Activated CD4-positive, alpha-beta T cell treated with anti-CD3 and anti-CD28 coated beads for 48 hours (primary cell): ENCODE measurements at regions not wholly inside any gene's neighbourhood (a gene's known extent, or its start where the extent isn't known, plus 50 kb on each side); places are given as distances from the start of the nearest gene placed in this dataset.

Experiments
- DNase-seq: peaks from one replicate; pipeline ENCODE4 v3.0.0-alpha.2; 2020

GRCh38 chr12:116404913-116405611 lies 127.6 kb upstream of the MED13L start:
- DNase-seq, result no peak

DNA sequence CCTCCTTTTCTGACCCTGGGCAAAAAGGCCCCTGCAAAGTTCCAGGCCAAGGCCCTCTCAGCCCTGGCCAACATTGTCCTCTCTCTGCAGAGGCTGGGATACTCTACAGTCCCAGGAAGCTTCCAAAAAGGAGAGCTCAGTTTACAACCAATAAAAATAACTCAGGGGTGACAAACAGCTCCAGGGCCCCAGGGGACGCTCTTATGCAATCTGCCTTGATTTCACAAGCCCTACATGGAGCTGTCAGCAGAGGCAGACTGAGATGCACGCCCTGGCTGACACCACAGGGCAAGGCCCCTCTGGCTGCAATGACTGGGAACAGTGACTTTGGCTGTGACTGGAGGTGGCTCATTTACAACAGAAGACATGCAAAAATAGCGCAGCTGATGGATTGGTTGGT lies 129.0 kb upstream of the MED13L start:
- no peak for DNase-seq

DNA sequence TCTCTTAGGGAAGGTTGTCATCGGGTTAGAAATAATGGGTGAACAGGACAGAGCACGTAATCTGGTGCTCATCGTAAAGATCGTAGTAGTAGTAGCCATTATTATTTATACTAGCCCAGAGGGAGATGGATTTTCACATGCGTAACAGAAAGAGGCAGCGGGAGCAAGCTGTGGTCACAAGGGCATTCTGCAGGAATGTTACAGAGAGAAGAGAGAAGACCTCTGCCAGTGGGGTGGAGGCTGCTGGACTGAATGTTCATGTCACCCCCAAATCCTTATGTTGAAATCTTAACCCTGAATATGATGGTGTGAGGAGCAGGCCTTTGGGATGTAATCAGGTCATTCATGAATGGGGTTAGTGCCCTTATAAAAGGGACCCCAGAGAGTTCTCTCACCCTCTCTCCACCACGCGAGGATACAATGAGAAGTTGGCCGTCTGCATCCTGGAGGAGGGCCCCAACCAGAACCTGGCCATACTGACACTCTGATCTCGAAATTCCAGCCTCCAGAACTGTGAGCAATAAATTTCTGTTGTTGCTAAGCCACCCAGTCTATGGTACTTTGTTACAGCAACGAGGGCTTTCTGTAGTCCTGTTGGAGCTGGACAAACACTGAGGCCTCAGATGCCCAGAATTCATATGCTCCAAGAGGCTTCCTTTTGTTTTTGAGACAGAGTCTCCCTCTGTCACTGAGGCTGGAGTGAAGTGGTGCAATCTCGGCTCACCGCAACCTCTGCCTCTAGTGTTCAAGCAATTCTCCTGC lies 131.2 kb upstream of the MED13L start:
- no peak for DNase-seq

- DNase-seq, result no peak
Observed at GRCh38 chr12:116411977-116412376, 134.5 kb upstream of the MED13L start.

DNA sequence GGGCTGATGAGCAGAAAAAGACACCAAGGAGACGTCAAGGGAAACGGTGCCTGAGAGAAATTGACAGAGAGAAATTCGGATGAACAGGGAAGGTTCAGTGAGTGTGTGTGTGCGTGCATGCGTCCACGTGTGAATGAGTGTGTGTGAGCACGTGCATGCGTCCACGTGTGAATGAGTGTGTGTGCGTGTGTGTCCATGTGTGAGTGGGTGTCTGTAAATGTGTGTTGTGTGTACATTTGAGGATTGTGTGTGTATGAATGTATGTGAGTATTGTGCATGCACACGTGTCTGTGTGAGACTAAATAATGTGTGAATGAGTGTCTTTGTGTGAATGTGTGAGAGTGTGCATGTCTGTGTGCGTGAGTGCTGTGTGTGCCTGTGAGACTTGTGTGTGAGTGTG lies 137.4 kb upstream of the MED13L start:
- DNase-seq, result no peak

DNA sequence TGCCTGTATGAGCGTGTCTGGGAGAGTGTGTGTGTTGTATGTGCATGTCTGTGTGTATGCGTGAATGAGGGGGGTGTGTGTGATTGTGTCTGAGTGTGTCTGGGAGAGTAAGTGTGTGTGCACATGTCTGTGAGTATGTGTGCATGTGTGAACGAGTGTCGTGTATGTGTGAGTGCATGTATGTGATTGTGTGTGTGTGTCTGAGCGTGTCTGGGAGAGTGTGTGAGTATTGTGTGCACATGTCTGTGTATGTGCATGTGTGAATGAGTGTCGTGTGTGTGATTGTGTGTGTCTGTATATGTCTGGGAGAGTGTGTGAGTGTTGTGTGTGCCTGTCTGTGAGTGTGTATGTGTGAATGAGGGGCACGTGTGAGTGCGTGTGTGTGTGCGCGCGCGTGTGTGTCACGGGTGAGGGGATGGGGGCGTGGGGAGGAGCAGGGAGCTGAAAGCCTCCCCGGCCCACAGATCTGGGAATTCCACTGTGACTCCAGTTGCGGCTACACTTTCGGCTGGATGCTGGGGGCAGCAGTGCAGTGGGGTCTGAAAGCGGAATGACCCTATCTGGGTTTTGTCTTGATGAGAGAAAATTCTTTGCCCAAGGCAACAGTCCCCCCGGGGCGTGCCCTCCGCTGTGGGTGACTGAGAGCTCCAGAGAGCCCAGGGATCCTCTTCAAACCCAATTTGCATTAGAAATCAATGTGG lies 138.1 kb upstream of the MED13L start:
- DNase-seq, result no peak

- no peak for DNase-seq
Observed at GRCh38 chr12:116416166-116416565, 138.7 kb upstream of the MED13L start.

DNA sequence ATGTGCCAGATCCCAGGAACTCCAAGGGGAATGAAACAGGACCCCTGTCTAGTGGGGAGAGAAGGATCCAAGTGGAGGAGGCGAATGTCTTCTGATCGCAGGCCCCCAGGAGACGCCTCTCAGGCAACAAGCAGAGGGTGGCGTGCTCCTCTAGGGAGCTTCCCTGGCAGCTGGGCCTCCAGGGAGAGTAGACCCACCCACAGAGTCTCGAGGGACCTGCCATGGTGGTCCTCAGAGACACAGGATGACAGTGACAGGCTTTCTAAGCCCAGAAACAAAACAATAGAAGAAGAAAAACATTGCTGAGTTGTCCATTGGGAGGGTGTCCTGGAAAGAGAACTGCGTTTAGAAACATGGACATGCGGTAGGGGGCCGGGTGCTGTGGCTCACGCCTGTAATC lies 140.6 kb upstream of the MAP1LC3B2 start:
- no peak for DNase-seq

- no peak for DNase-seq
Observed at GRCh38 chr12:116420227-116420880, 138.8 kb upstream of the MAP1LC3B2 start.

DNA sequence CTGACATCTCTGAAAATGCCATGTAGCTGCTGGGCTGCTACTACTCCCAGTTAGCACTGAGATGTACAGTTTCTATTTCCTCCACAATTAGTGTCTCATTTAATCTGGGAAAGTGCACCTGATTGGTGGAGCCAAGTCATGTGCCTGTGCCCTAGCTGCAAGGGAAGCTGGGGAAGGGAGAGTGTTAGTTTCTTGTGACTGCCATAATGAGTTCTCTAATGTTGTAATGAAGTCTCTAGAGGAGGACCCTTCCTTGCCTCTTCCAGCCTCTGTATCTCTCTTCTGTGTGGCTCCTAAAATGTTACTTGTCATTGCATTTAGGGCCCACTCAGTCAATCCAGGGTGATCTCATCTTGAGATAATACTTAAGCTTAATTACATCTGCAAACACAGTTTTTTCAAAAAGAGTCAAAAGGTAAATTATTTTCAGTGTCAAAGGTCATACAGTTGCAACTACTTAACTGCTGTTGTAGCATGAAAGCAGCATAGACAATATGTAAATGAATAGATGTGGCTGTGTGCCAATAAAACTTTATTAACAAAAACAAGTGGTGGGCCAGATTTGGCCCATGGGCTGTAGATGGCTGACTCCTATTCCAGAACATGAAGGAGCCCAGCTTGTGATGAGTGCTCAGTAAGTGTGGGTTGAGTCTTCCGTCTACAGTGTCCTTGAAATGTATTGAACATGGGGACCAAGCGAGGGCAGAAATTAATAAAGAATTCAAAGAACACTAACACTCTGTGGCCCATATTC lies 137.2 kb upstream of the MAP1LC3B2 start:
- no peak for DNase-seq

DNA sequence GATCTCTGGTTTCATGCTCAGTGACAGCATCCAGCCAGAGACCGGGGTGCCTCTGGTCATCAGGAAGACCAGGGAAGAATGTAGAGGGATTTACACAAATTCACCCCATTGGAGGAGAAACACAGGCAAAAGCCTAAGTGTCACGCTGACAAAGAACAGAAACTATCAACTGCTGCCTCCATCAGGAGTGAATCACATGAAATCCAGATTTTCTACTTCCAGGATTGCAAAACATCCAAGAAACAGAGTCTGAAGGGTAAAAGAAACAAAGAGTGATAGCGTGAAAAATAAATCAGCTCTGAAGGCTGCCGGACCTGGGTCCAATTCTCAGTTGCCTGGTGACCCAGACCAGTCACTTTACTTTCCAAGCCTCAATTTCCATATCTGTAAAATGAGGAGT lies 136.1 kb upstream of the MAP1LC3B2 start:
- DNase-seq, result no peak

- DNase-seq, result no peak
Observed at GRCh38 chr12:116425256-116426193, 133.7 kb upstream of the MAP1LC3B2 start.

GRCh38 chr12:116426391-116427136 lies 132.6 kb upstream of the MAP1LC3B2 start:
- no peak for DNase-seq

GRCh38 chr12:116427200-116427930 lies 131.8 kb upstream of the MAP1LC3B2 start:
- no peak for DNase-seq

DNA sequence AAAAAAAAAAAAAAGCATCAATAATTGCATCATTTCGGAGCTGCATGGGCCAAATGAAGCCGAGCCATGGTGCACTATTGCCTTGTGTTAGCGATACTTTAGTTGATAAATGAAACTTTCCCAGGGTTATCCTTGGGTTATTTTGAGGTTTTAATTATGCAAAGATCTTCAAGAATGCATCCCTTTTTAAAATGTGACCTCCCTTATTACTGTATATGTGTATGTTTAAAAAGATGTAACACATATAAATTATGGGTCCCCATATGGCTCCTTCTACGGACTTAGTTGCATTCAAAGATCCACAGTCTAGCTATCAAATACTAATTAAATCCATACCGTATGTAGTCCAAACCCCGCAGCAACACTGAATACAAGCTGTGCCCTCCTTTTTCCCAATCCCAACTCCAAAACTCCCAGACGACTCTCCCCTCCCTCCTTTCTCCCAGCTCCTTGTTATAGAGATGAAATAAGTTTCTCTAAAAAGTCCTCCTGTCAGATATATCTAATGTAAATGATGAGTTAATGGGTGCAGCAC lies 129.3 kb upstream of the MAP1LC3B2 start:
- no peak for DNase-seq

DNA sequence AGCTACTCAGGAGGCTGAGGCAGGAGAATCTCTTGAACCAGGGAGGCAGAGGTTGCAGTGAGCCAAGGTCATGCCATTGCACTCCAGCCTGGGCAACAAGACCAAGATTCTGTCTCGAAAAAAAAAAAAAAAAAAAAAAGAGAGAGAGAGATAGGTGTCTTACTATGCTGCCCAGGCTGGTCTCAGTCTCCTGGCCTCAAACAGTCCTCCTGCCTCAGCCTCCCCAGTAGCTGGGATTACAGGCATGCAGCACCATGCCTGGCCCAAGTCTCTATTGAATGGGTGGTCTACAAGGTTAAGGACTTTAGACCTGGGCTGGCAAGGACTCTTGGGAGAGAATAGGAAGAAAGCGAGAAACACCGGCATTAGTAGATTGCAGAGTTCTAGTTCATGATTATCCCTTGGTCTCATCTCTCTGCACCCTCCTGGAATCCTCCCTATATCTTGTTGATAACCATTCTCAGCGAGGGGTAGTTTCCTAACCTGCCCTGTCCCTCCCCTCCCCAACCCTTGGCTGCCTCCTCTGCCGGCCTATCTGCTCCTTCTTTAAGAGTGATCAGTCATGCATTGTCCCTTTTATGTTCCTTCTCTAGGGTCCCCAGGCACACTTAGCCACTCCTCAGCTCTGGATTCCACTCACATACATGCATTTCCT lies 128.1 kb upstream of the MAP1LC3B2 start:
- no peak for DNase-seq

- DNase-seq, result no peak
Observed at GRCh38 chr12:116431677-116432300, 127.4 kb upstream of the MAP1LC3B2 start.

- no peak for DNase-seq
Observed at GRCh38 chr12:116432314-116432750, 126.8 kb upstream of the MAP1LC3B2 start.

DNA sequence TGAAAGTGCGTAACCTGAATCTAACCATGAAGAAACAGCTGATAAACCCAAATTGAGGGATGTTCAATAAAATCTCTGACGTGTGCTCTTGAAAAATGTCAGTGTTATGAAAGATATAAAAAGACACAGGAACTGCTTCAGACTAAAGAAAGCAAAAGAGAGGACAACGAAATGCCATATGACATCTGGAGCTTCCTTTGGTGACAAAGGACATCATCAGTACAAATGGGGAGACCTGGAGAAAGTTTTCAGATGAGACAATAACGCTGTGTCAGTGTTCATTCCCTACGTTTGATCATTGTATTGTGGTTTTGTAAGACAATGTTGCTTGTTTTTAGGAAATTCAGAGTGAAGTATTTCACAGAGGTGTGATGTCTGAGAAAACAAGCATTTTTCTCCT lies 125.9 kb upstream of the MAP1LC3B2 start:
- DNase-seq, result no peak
